ENCODE measurements at regions not wholly inside any gene's neighbourhood (a gene's known extent, or its start where the extent isn't known, plus 50 kb on each side); places are given as distances from the start of the nearest gene placed in this dataset.

DNA sequence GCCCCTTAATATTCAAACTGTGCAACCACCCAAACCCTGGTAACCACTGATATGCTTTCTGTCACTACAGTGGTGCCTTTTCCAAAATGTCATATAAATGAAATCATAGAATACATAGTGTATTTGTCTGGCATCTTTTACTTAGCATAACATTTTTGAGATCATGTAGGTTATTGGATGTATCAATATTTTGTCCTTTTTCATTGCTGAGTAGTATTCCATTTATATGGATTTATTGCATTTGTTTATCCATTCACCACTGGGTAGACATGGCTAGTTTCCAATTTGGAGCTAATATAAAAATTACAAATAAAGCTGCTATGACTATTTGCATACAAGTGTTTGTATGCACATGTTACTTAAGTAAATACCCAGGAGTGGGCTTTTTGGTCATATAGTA is 121.6 kb downstream of the TMEM144 start:
- DNase-seq (ENCODE audit: low read depth) = no peak
- TF ChIP-seq, protein P1, sequence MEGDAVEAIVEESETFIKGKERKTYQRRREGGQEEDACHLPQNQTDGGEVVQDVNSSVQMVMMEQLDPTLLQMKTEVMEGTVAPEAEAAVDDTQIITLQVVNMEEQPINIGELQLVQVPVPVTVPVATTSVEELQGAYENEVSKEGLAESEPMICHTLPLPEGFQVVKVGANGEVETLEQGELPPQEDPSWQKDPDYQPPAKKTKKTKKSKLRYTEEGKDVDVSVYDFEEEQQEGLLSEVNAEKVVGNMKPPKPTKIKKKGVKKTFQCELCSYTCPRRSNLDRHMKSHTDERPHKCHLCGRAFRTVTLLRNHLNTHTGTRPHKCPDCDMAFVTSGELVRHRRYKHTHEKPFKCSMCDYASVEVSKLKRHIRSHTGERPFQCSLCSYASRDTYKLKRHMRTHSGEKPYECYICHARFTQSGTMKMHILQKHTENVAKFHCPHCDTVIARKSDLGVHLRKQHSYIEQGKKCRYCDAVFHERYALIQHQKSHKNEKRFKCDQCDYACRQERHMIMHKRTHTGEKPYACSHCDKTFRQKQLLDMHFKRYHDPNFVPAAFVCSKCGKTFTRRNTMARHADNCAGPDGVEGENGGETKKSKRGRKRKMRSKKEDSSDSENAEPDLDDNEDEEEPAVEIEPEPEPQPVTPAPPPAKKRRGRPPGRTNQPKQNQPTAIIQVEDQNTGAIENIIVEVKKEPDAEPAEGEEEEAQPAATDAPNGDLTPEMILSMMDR (IDR thresholded peaks at IDR 0.05; ENCODE audit: insufficient read depth, low read depth, low read length, missing control alignments) = no peak

DNA sequence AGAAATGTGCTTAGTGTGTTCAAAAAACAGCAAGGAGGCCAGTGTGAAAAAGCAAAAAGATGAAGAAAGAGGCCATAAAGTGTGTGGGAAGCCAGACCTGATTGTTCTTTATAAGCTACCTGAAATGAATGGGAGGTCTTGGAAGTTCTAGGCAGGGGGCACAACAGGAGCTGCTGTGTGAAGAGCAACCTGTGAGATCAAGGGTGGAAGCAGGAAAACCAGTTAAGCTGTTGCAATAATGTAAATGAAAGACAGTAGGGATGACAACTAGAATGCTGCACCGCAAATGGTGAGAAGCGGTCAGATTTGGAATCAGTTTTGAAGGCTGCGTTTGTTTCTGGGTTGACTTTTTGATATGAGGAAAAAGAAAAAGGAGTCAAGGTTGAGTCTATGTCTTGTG is 123.5 kb downstream of the TMEM144 start:
- TF ChIP-seq, protein P1 (IDR thresholded peaks at IDR 0.05; ENCODE audit: insufficient read depth, low read depth, low read length, missing control alignments) = no peak

More for the DNA sequence above, 121.6 kb downstream of the TMEM144 start:
- no peak overlapping the region for H3K4me3 ChIP-seq (ENCODE audit: low read depth, low read length)

DNA sequence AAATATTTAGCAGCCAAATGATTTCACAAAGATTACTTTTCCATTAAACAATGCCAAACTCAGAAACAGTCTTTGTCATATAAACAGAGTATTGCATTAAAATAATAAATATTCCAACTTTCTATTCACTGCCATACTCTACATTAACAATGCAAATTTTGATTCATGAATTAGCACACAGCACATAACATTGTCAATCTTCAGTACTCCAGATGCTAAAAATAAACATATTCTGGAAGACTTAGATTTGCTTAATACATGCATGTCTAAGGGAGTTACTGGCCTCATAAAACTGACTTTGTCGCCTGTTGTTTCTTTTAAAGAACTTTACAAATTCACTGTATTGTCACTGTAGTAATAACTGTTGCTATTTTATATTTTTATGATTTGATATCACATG is 131.6 kb downstream of the TMEM144 start:
- no peak for DNase-seq (ENCODE audit: low read depth)
- TF ChIP-seq, protein P1 (IDR thresholded peaks at IDR 0.05; ENCODE audit: insufficient read depth, low read depth, low read length, missing control alignments) = no peak
- H3K4me3 ChIP-seq (ENCODE audit: low read depth, low read length) = no peak overlapping the region

More for the DNA sequence above, 123.5 kb downstream of the TMEM144 start:
- H3K4me3 ChIP-seq (ENCODE audit: low read depth, low read length) = no peak overlapping the region
- no peak for DNase-seq (ENCODE audit: low read depth)

DNA sequence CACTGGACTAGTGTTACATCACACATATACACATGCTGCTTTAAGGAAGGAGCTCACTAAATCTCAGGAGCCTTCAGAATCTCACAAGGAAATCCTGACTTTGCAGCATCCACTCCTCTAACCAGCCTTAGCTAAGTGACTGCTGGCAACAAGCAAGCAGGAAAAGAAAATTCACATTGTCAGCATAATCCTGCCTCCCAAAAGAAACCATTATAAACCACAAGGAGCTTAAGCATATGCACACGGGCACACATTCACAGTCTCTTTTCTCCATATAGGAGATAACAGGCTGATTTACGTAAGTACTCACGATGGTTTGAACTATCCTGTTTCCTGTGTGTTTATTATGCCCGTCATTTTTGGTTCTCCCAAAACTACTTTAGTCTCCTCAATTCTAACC is 136.3 kb downstream of the TMEM144 start:
- no peak for DNase-seq (ENCODE audit: low read depth)
- no peak overlapping the region for H3K4me3 ChIP-seq (ENCODE audit: low read depth, low read length)
- TF ChIP-seq, protein P1 (IDR thresholded peaks at IDR 0.05; ENCODE audit: insufficient read depth, low read depth, low read length, missing control alignments) = no peak

DNA sequence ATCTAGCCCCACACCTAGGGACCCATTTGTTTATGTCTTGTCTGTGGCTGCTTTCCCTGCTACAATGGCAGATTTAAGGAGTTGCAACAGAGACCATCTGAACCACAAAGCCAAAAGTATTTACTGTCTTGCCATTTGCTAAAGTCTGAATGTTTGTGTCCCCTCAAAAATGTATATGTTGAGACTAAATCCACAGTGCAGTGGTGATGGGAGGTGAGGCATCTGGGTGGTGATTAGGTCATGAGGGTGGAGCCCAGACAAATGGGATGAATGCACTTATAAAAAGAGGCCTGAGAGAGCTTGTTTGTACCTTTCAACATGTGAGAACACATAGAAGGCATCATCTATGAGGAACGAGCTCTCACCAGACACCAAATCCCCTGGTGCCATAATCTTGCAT is 137.3 kb downstream of the TMEM144 start:
- DNase-seq (ENCODE audit: low read depth) = no peak
- no peak overlapping the region for H3K4me3 ChIP-seq (ENCODE audit: low read depth, low read length)
- TF ChIP-seq, protein P1 (IDR thresholded peaks at IDR 0.05; ENCODE audit: insufficient read depth, low read depth, low read length, missing control alignments) = no peak

DNA sequence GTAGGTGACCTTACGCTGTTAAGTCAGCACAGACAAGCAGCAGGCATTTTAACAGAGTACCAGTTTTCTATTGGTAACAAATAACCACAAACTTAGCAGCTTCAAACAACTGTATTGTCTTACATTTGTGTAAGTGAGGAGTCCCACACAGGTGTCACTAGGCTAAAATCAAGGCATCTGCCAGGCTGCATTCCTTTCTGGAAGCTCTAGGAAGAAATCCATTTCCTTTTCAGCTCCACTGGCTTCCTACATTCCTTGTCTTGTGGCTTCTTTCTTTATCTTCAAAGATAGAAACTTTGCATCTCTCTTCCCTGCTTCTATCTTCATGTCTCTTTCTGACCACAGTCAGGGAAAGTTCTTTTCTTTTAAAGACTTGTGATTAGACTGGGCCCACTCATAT is 139.9 kb downstream of the TMEM144 start:
- TF ChIP-seq, protein P1 (IDR thresholded peaks at IDR 0.05; ENCODE audit: insufficient read depth, low read depth, low read length, missing control alignments) = no peak
- no peak for DNase-seq (ENCODE audit: low read depth)
- no peak overlapping the region for H3K4me3 ChIP-seq (ENCODE audit: low read depth, low read length)

DNA sequence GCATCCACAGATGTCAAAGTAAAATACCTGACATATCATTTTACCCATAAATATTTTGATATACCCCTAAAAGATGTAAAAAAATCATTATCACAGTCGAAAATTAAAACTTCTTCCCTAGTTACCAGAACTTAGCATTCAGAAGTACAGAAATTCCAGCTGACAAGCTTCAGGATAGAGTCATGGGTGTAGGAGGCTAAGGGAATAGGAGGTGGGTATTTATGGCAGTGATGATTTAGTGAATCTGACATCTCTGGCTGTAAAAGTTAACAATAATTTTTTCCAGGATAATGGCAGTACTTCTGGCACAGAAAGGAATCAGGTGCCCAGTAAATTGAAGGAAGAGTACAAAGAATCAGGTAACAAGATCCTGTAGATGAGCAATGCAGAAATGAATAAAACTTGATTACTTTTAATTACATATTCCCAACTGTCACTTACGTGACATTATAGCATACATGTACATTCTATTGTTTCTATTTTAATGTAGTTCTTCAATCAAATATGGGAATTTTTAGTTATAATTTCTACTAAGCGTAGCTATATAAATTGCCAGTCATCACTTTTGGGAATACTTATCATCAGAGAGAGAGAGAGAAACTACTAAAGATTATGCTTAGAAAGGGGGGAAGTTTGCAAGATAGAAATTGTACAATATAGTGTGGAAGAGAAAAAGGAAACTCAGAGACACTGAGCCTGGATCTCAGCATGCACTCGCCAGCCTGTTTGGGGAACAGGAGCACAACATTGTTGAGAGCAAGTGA is 143.4 kb downstream of the TMEM144 start:
- TF ChIP-seq, protein P1 (IDR thresholded peaks at IDR 0.05; ENCODE audit: insufficient read depth, low read depth, low read length, missing control alignments) = no peak
- no peak overlapping the region for H3K4me3 ChIP-seq (ENCODE audit: low read depth, low read length)

More for the DNA sequence above, 143.4 kb downstream of the TMEM144 start:
- DNase-seq (ENCODE audit: low read depth) = no peak

Measured in GM12865 (cell line).